CD14-positive monocyte (primary cell): ENCODE measurements at regions not wholly inside any gene's neighbourhood (a gene's known extent, or its start where the extent isn't known, plus 50 kb on each side); places are given as distances from the start of the nearest gene placed in this dataset.

Experiments used
- DNase-seq, 3 donors: peaks; one replicate each; pipeline ENCODE4 v3.0.0-alpha.2; 2011 to 2022
- H2AFZ ChIP-seq: 2 replicates; pipeline ENCODE4 v1.6.0; 2012; ENCODE audit warnings: mild to moderate bottlenecking, low read depth, low read length, inconsistent platforms; ENCODE audit not compliant: insufficient read depth, poor library complexity, severe bottlenecking
- H3K27ac ChIP-seq, 2 donors: 1 replicate in 1 of 2; 2 replicates in 1 of 2; pipeline ENCODE4 v1.5.1; 2012 to 2013; ENCODE audit warnings: low read length in 2 of 2, control low read depth in 1 of 2, inconsistent platforms in 1 of 2, low read depth in 1 of 2, mild to moderate bottlenecking in 1 of 2
- H3K27me3 ChIP-seq, 2 donors: one replicate each; pipeline versions ENCODE4 v1.6.0 to v1.6.1; 2011 to 2013; ENCODE audit warnings: low read length in 2 of 2; ENCODE audit not compliant: control insufficient read depth in 2 of 2, insufficient read depth in 2 of 2
- H3K36me3 ChIP-seq, 2 donors: replicated peaks in 1 of 2; 1 replicate in 1 of 2; 2 replicates in 1 of 2; pipeline versions ENCODE4 v1.5.1 to v1.6.1; 2012 to 2013; ENCODE audit warnings: low read length in 2 of 2, control low read depth in 1 of 2, inconsistent platforms in 1 of 2, mild to moderate bottlenecking in 1 of 2; ENCODE audit not compliant: insufficient read depth in 2 of 2, control insufficient read depth in 1 of 2
- H3K4me1 ChIP-seq, 2 donors: 1 replicate in 1 of 2; 2 replicates in 1 of 2; pipeline versions ENCODE4 v1.5.1 to v1.6.1; 2012 to 2013; ENCODE audit warnings: low read length in 2 of 2, control low read depth in 1 of 2, inconsistent platforms in 1 of 2, mild to moderate bottlenecking in 1 of 2, moderate library complexity in 1 of 2; ENCODE audit not compliant: insufficient read depth in 2 of 2, control insufficient read depth in 1 of 2
- H3K4me2 ChIP-seq: replicated peaks from 2 replicates; pipeline ENCODE3; 2012; ENCODE audit warnings: low read length, moderate library complexity, mild to moderate bottlenecking; ENCODE audit not compliant: poor library complexity, severe bottlenecking; ENCODE audit errors: extremely low read depth
- H3K4me3 ChIP-seq, 3 experiments: fragments of 200-600 bp in 1 of 3; sonication (generic) in 1 of 3; replicated peaks in 1 of 3; 1 replicate in 2 of 3; 2 replicates in 1 of 3; pipeline ENCODE4 v1.5.1; 2011 to 2013; ENCODE audit warnings: low read length in 3 of 3, mild to moderate bottlenecking in 3 of 3, control low read depth in 2 of 3, low read depth in 2 of 3, inconsistent platforms in 1 of 3, moderate library complexity in 1 of 3
- H3K79me2 ChIP-seq: 2 replicates; pipeline ENCODE4 v1.6.0; 2012; ENCODE audit warnings: mild to moderate bottlenecking, control low read depth, inconsistent platforms, low read length, moderate library complexity; ENCODE audit not compliant: insufficient read depth
- H3K9ac ChIP-seq: 2 replicates; pipeline ENCODE4 v1.6.0; 2017; ENCODE audit warnings: low read length, mild to moderate bottlenecking; ENCODE audit not compliant: insufficient read depth, poor library complexity, severe bottlenecking
- H3K9me3 ChIP-seq, 2 donors: replicated peaks in 1 of 2; 1 replicate in 1 of 2; 2 replicates in 1 of 2; pipeline versions ENCODE4 v1.5.1 to v1.6.1; 2012 to 2013; ENCODE audit warnings: low read length in 2 of 2, control low read depth in 1 of 2; ENCODE audit not compliant: control insufficient read depth in 1 of 2, insufficient read depth in 1 of 2
- H4K20me1 ChIP-seq: 2 replicates; pipeline ENCODE4 v1.6.0; 2012; ENCODE audit warnings: mild to moderate bottlenecking, low read length, control low read depth, moderate library complexity; ENCODE audit not compliant: insufficient read depth
- H3K27ac Mint-ChIP-seq, 7 donors: one replicate each; pipeline ENCODE4 v1.8.0; 2020; ENCODE audit warnings: mild to moderate bottlenecking in 7 of 7, mixed read lengths in 7 of 7, moderate library complexity in 6 of 7, inconsistent platforms in 2 of 7
- H3K27me3 Mint-ChIP-seq, 3 donors: one replicate each; pipeline ENCODE4 v1.8.0; 2021 to 2022; ENCODE audit warnings: low read depth in 3 of 3, mild to moderate bottlenecking in 3 of 3, mixed read lengths in 3 of 3, moderate library complexity in 3 of 3, inconsistent platforms in 1 of 3
- H3K36me3 Mint-ChIP-seq, 2 donors: one replicate each; pipeline ENCODE4 v1.8.0; 2020; ENCODE audit warnings: mixed read lengths in 2 of 2, inconsistent platforms in 1 of 2, mild to moderate bottlenecking in 1 of 2
- H3K4me1 Mint-ChIP-seq: one replicate; pipeline ENCODE4 v1.8.0; 2020; ENCODE audit warnings: mild to moderate bottlenecking, mixed read lengths
- H3K4me3 Mint-ChIP-seq, 2 donors: one replicate each; pipeline ENCODE4 v1.8.0; 2020; ENCODE audit warnings: mild to moderate bottlenecking in 2 of 2, mixed read lengths in 2 of 2, moderate library complexity in 1 of 2
- H3K9me3 Mint-ChIP-seq, 7 donors: one replicate each; pipeline ENCODE4 v1.8.0; 2020 to 2022; ENCODE audit warnings: mixed read lengths in 7 of 7, mild to moderate bottlenecking in 6 of 7, moderate library complexity in 6 of 7, inconsistent platforms in 2 of 7
- WGBS: methylation state at CpG from one replicate; pipeline ENCODE4 v1.1.5; 2013; ENCODE audit warnings: missing lambda C conversion rate; ENCODE audit not compliant: insufficient coverage; 5-methylcytosine and 5-hydroxymethylcytosine counted together
- intact Hi-C, 2 donors: fragments of 100-400 bp; cut with micrococcal nuclease; formaldehyde crosslinking; loops; one replicate each; pipeline versions ENCODE4 v1.15.0 to v1.15.1; 2023
- TF ChIP-seq, protein P1 (sequence below): fragments of 200-600 bp; IDR thresholded peaks from one replicate; pipeline ENCODE4 v1.8.0; 2022; ENCODE audit warnings: antibody characterized with exemption, mild to moderate bottlenecking

DNA sequence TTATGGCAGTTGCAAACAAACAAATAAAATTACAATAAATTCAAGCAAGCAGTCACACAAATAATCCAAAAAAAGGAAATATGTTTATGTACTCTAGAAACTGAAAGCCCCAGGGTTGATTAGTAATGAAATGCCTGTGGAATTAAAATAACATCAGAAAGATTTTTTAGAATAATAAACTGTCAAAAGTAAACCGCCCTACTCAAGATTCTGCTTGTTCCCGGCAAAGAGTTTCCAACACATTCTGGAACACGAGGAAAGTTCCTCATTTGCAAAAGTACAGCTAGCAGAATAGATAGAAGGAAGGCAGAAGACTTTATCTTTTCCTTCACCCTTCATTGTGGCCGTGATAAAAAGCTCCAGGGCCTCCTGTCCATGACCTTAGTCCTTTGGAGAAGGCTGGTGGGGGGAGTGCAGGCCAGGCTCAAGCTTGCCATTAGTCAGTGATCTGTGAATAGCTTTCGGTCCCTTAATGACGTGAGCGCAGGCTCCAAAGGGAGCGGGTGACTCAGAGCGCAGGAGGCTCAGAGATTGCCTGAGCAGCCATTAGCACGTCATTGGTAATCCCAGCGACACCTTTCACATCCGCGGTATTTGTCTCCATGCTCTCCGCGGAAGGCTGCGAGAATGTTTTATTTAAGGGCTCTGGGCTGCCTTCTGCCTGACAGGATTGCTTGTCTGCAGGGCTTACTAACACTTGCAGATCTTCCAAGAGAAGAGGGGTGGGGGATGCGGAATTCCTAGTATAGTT lies 458.3 kb downstream of the METTL15 start:
- Mint-ChIP-seq H3K36me3 (no peaks in the 10 kb centered on the region), H3K4me1 (no peaks in the 10 kb centered on the region), H3K4me3 (no peak overlapping the region), H3K27ac (no peak overlapping the region), H3K27me3 (peaks cover 0 to 4% (median 0%) of the 10 kb centered on the region in 3 donors), H3K9me3 (peaks cover 0 to 5% (median 2%) of the 10 kb centered on the region in 7 donors)
- Histone ChIP-seq H3K27me3 (no peaks in the 10 kb centered on the region), H3K36me3 (no peaks in the 10 kb centered on the region), H2AFZ (no peak overlapping the region), H3K4me2 (no peak overlapping the region), H3K9me3 (no peaks in the 10 kb centered on the region), H3K27ac (no peak overlapping the region), H4K20me1 (no peaks in the 10 kb centered on the region), H3K79me2 (no peaks in the 10 kb centered on the region), H3K4me3 (no peak overlapping the region), H3K4me1 (no peaks in the 10 kb centered on the region), H3K9ac (no peak overlapping the region)
- intact Hi-C loops: no loop called here
- no peak for DNase-seq
- TF ChIP-seq, protein P1, sequence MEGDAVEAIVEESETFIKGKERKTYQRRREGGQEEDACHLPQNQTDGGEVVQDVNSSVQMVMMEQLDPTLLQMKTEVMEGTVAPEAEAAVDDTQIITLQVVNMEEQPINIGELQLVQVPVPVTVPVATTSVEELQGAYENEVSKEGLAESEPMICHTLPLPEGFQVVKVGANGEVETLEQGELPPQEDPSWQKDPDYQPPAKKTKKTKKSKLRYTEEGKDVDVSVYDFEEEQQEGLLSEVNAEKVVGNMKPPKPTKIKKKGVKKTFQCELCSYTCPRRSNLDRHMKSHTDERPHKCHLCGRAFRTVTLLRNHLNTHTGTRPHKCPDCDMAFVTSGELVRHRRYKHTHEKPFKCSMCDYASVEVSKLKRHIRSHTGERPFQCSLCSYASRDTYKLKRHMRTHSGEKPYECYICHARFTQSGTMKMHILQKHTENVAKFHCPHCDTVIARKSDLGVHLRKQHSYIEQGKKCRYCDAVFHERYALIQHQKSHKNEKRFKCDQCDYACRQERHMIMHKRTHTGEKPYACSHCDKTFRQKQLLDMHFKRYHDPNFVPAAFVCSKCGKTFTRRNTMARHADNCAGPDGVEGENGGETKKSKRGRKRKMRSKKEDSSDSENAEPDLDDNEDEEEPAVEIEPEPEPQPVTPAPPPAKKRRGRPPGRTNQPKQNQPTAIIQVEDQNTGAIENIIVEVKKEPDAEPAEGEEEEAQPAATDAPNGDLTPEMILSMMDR: no peak
- 6% methylated on average over 12 of the region's 17 CpGs for WGBS

DNA sequence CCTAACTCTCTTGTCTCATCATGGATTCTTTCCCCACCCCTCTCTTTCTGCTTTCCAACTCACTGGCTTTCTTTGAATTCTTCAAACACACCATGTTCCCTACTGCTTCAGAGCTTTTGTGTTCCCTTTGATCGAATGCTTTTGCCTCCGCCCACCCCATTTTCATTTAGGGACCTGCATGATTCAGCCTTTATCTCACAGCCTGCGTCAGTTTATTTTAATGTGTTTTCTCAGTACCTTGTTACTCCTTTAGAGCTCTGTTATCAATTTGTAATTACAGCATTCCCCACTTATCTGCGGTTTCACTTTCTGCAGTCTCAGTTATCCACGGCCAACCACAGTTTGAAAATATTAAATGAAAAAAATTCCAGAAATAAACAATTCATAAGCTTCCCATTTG lies 451.3 kb downstream of the METTL15 start:
- no peak overlapping the region for H2AFZ ChIP-seq
- no peaks in the 10 kb centered on the region for H3K4me1 ChIP-seq
- no peaks in the 10 kb centered on the region for H3K27me3 ChIP-seq
- no peaks in the 10 kb centered on the region for H4K20me1 ChIP-seq
- no peaks in the 10 kb centered on the region for H3K79me2 ChIP-seq
- no peak overlapping the region for H3K9ac ChIP-seq
- WGBS: 54% methylated on average over 3 of the region's 5 CpGs
- TF ChIP-seq, protein P1: no peak
- Mint-ChIP-seq H3K36me3 (no peaks in the 10 kb centered on the region), H3K27me3 (no peaks in the 10 kb centered on the region), H3K4me1 (no peaks in the 10 kb centered on the region), H3K27ac (peak overlapping the region in 1 of 7 donors; percentile 15), H3K4me3 (no peak overlapping the region), H3K9me3 (peaks cover 0 to 2% (median 0%) of the 10 kb centered on the region in 7 donors)
- H3K9me3 ChIP-seq: no peaks in the 10 kb centered on the region
- H3K4me3 ChIP-seq: no peak overlapping the region
- no peak for DNase-seq
- H3K27ac ChIP-seq: no peak overlapping the region
- H3K4me2 ChIP-seq: no peak overlapping the region
- intact Hi-C loops: no loop called here
- no peaks in the 10 kb centered on the region for H3K36me3 ChIP-seq
